PC-3 (cell line): ENCODE measurements at regions not wholly inside any gene's neighbourhood (a gene's known extent, or its start where the extent isn't known, plus 50 kb on each side); places are given as distances from the start of the nearest gene placed in this dataset.

Experiments used
- ATAC-seq: fragments of 200-7000 bp; cut with Tn5 transposase; 2 replicates; pipeline ENCODE4 v1.9.1; 2020; ENCODE audit warnings: mild to moderate bottlenecking, moderate library complexity
- BruUV-seq: library from RNA; stranded (reverse); fragments of 400-500 nt; replicated peaks from 2 replicates; lab custom pipeline; 2021; lab: Mats Ljungman, UMichigan
- CTCF ChIA-PET: fragments of 300-600 bp; sonication (Branson Sonifier 250); formaldehyde crosslinking; loops from one replicate; lab custom pipeline; 2022; ENCODE audit warnings: antibody characterized with exemption; lab: Charles Lee
- POLR2A ChIA-PET: fragments of 300-600 bp; sonication (Branson Sonifier 250); formaldehyde crosslinking; loops from one replicate; lab custom pipeline; 2022; ENCODE audit warnings: antibody characterized with exemption; ENCODE audit not compliant: unreplicated experiment; lab: Charles Lee
- DNase-seq: peaks from one replicate; pipeline ENCODE4 v3.0.0-alpha.2; 2015
- H2AFZ ChIP-seq: fragments of 300-600 bp; sonication (generic); 2 replicates; pipeline ENCODE4 v1.6.0; 2016; ENCODE audit warnings: antibody characterized with exemption, low read length
- H3F3A ChIP-seq: fragments of 300-600 bp; sonication (generic); one replicate; pipeline ENCODE4 v1.6.0; 2017; ENCODE audit warnings: antibody characterized with exemption, low read length, control low read depth, mild to moderate bottlenecking; ENCODE audit not compliant: unreplicated experiment
- H3K27ac ChIP-seq: fragments of 300-600 bp; sonication (generic); 2 replicates; pipeline ENCODE4 v1.5.1; 2016; ENCODE audit warnings: mild to moderate bottlenecking, low read length
- H3K27me3 ChIP-seq: fragments of 300-600 bp; sonication (generic); 2 replicates; pipeline ENCODE4 v1.6.1; 2016; ENCODE audit warnings: low read length, mixed read lengths
- H3K36me3 ChIP-seq: fragments of 300-600 bp; sonication (generic); 2 replicates; pipeline ENCODE4 v1.6.1; 2016; ENCODE audit warnings: low read depth, mixed run types, low read length, mixed read lengths
- H3K4me1 ChIP-seq: fragments of 300-600 bp; sonication (generic); 2 replicates; pipeline ENCODE4 v1.5.1; 2016; ENCODE audit warnings: low read length; ENCODE audit not compliant: insufficient read depth
- H3K4me2 ChIP-seq: fragments of 300-600 bp; sonication (generic); 2 replicates; pipeline ENCODE4 v1.6.0; 2016; ENCODE audit warnings: low read length
- H3K4me3 ChIP-seq: fragments of 300-600 bp; sonication (generic); 2 replicates; pipeline ENCODE4 v1.5.1; 2016; ENCODE audit warnings: mild to moderate bottlenecking, low read length, mixed read lengths
- H3K79me2 ChIP-seq: fragments of 300-600 bp; sonication (generic); 2 replicates; pipeline ENCODE4 v1.6.1; 2017; ENCODE audit warnings: low read length, mixed read lengths
- H3K9ac ChIP-seq: fragments of 300-600 bp; sonication (generic); 2 replicates; pipeline ENCODE4 v1.6.0; 2016; ENCODE audit warnings: mild to moderate bottlenecking, low read length
- H3K9me2 ChIP-seq: fragments of 300-600 bp; sonication (generic); replicated peaks from 2 replicates; pipeline ENCODE4 v1.6.1; 2016; ENCODE audit warnings: mixed run types, low read length, mixed read lengths
- H3K9me3 ChIP-seq: fragments of 300-600 bp; sonication (generic); 2 replicates; pipeline ENCODE4 v1.6.1; 2016; ENCODE audit warnings: low read length, mixed read lengths
- H4K20me1 ChIP-seq: fragments of 300-600 bp; sonication (generic); 2 replicates; pipeline ENCODE4 v1.6.1; 2016; ENCODE audit warnings: low read length, mixed read lengths
- CTCF ChIP-seq: fragments of 300-600 bp; sonication (generic); conservative IDR thresholded peaks from 2 replicates; pipeline ENCODE4 v1.5.1; 2017; ENCODE audit warnings: antibody characterized with exemption, low read depth, mild to moderate bottlenecking, low read length
- EZH2 ChIP-seq: fragments of 300-600 bp; sonication (generic); IDR thresholded peaks from one replicate; pipeline ENCODE4 v1.6.1; 2017; ENCODE audit warnings: antibody characterized with exemption, mild to moderate bottlenecking, low read length; ENCODE audit not compliant: unreplicated experiment
- EZH2phosphoT487 ChIP-seq: fragments of 300-600 bp; sonication (generic); IDR thresholded peaks from 2 replicates; pipeline ENCODE4 v1.6.1; 2018; ENCODE audit warnings: mild to moderate bottlenecking, antibody characterized with exemption, low read length, borderline replicate concordance
- intact Hi-C: fragments of 100-400 bp; cut with micrococcal nuclease; formaldehyde crosslinking; loops from 2 replicates; pipeline ENCODE4 v1.9.0; 2023

DNA sequence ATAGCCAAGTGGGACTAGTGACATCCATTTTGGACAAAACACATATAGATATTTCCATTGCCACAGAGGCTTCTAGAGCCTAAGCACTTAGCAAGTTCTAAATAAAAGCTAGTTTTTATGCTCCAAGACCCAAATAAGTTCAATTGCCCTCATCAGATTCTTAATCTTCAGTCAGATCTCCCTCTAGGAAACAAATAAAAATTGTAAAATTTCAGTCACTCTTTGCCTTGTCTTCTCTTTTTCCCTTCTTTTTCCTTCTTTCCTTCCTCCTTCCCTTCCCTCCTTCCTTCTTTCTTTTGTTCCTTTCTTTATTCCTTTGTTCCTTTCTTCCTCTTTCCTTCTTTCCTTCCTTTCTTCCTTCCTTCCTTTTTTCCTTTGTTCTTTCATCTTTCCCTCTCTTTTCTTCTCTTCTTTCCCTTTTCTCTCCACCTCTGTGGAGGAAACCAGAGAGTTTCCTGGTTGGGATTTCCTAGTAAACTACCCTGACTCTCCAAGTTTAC, 68.8 kb upstream of the GADL1 start:
- H2AFZ ChIP-seq: no peak overlapping the region
- POLR2A ChIA-PET: no interaction called here
- H4K20me1 ChIP-seq: no peaks in the 10 kb centered on the region
- no peaks in the 10 kb centered on the region for H3K79me2 ChIP-seq
- H3K4me1 ChIP-seq: no peaks in the 10 kb centered on the region
- H3K9ac ChIP-seq: no peak overlapping the region
- no peak overlapping the region for H3K27ac ChIP-seq
- intact Hi-C loops: no loop called here
- CTCF ChIA-PET: no interaction called here
- TF ChIP-seq EZH2phosphoT487 (no peak), EZH2 (no peak), CTCF (no peak)
- DNase-seq: no peak
- H3K36me3 ChIP-seq: no peaks in the 10 kb centered on the region
- H3K4me2 ChIP-seq: no peak overlapping the region
- ATAC-seq: no peak
- H3F3A ChIP-seq: no peaks in the 10 kb centered on the region
- no peaks in the 10 kb centered on the region for H3K9me2 ChIP-seq
- no peaks in the 10 kb centered on the region for H3K9me3 ChIP-seq
- BruUV-seq: no TSS peak
- no peak overlapping the region for H3K4me3 ChIP-seq
- no peaks in the 10 kb centered on the region for H3K27me3 ChIP-seq

GRCh38 chr3:30964612-30965011, 70.2 kb upstream of the GADL1 start:
- ATAC-seq (no peak), DNase-seq (no peak)
- H3K4me1 ChIP-seq: no peaks in the 10 kb centered on the region
- no peaks in the 10 kb centered on the region for H4K20me1 ChIP-seq
- no peaks in the 10 kb centered on the region for H3K9me3 ChIP-seq
- no peak overlapping the region for H3K4me3 ChIP-seq
- POLR2A ChIA-PET: no interaction called here
- H3K9me2 ChIP-seq: no peaks in the 10 kb centered on the region
- H3K9ac ChIP-seq: no peak overlapping the region
- CTCF ChIA-PET: no interaction called here
- TF ChIP-seq EZH2phosphoT487: no peak
- TF ChIP-seq EZH2: no peak
- no peak for TF ChIP-seq CTCF
- H3F3A ChIP-seq: no peaks in the 10 kb centered on the region
- H3K27ac ChIP-seq: no peak overlapping the region
- BruUV-seq: no TSS peak
- no peaks in the 10 kb centered on the region for H3K36me3 ChIP-seq
- no peak overlapping the region for H2AFZ ChIP-seq
- H3K79me2 ChIP-seq: no peaks in the 10 kb centered on the region
- no peak overlapping the region for H3K4me2 ChIP-seq
- H3K27me3 ChIP-seq: no peaks in the 10 kb centered on the region
- intact Hi-C loops: no loop called here

GRCh38 chr3:30966896-30967295, 72.4 kb upstream of the GADL1 start:
- no peaks in the 10 kb centered on the region for H4K20me1 ChIP-seq
- no peaks in the 10 kb centered on the region for H3K79me2 ChIP-seq
- no peaks in the 10 kb centered on the region for H3F3A ChIP-seq
- H3K27ac ChIP-seq: no peak overlapping the region
- CTCF ChIA-PET: no interaction called here
- no TSS peak for BruUV-seq
- H3K9me3 ChIP-seq: no peaks in the 10 kb centered on the region
- no peaks in the 10 kb centered on the region for H3K36me3 ChIP-seq
- TF ChIP-seq EZH2phosphoT487 (no peak), CTCF (no peak), EZH2 (no peak)
- H3K4me1 ChIP-seq: no peaks in the 10 kb centered on the region
- H3K4me2 ChIP-seq: no peak overlapping the region
- no peaks in the 10 kb centered on the region for H3K9me2 ChIP-seq
- no peak overlapping the region for H2AFZ ChIP-seq
- no peak for ATAC-seq
- intact Hi-C loops: no loop called here
- POLR2A ChIA-PET: no interaction called here
- no peaks in the 10 kb centered on the region for H3K27me3 ChIP-seq
- H3K9ac ChIP-seq: no peak overlapping the region
- DNase-seq: no peak
- H3K4me3 ChIP-seq: no peak overlapping the region
